Endothelial cell (in vitro differentiated cells): ENCODE measurements at regions not wholly inside any gene's neighbourhood (a gene's known extent, or its start where the extent isn't known, plus 50 kb on each side); places are given as distances from the start of the nearest gene placed in this dataset.

Experiments used
- DNase-seq: peaks from one replicate; pipeline ENCODE4 v3.0.0; 2021; ENCODE audit warnings: low spot score
- H3K27ac Mint-ChIP-seq: one replicate; pipeline ENCODE4 v1.8.0; 2021; ENCODE audit warnings: mixed read lengths, inconsistent platforms; ENCODE audit not compliant: unreplicated experiment
- H3K27me3 Mint-ChIP-seq: one replicate; pipeline ENCODE4 v1.8.0; 2021; ENCODE audit warnings: mild to moderate bottlenecking, moderate library complexity, mixed read lengths, inconsistent platforms; ENCODE audit not compliant: unreplicated experiment
- H3K36me3 Mint-ChIP-seq: one replicate; pipeline ENCODE4 v1.8.0; 2021; ENCODE audit warnings: mild to moderate bottlenecking, low read depth, mixed read lengths, inconsistent platforms; ENCODE audit not compliant: unreplicated experiment
- H3K4me1 Mint-ChIP-seq: one replicate; pipeline ENCODE4 v1.8.0; 2021; ENCODE audit warnings: mild to moderate bottlenecking, mixed read lengths, inconsistent platforms; ENCODE audit not compliant: unreplicated experiment
- H3K4me3 Mint-ChIP-seq: one replicate; pipeline ENCODE4 v1.8.0; 2021; ENCODE audit warnings: mild to moderate bottlenecking, mixed read lengths, inconsistent platforms; ENCODE audit not compliant: unreplicated experiment
- H3K9me3 Mint-ChIP-seq: one replicate; pipeline ENCODE4 v1.8.0; 2021; ENCODE audit warnings: mixed read lengths, inconsistent platforms; ENCODE audit not compliant: unreplicated experiment
- TF ChIP-seq, protein P1 (sequence below): fragments of 200-600 bp; sonication (generic); IDR thresholded peaks from one replicate; pipeline ENCODE4 v1.5.0; 2021; ENCODE audit warnings: antibody characterized with exemption; ENCODE audit not compliant: unreplicated experiment

DNA sequence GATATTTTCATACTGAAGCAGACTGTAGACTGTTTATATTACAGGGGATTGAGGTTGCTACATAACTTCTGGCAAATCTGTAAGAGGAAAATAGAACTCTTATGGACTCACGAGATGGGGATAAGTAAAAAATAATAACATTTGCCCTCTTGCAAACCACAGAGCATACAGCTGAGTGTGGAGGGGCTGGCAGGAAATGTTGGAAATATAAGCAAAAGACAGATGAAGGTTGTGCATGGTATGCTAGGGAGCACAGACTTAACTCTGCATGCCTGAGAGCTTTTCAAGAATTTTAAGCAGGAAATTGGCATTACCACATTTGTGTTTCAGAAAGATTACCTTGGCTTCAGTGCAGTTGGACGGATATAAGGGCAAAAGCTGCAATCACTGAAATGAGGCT is 411.1 kb downstream of the RAD51AP2 start:
- no peak for DNase-seq
- Mint-ChIP-seq H3K27ac (no peak overlapping the region), H3K36me3 (no peaks in the 10 kb centered on the region), H3K4me1 (peaks cover 3% of the 10 kb centered on the region), H3K27me3 (no peaks in the 10 kb centered on the region), H3K9me3 (no peaks in the 10 kb centered on the region), H3K4me3 (no peak overlapping the region)
- TF ChIP-seq, protein P1, sequence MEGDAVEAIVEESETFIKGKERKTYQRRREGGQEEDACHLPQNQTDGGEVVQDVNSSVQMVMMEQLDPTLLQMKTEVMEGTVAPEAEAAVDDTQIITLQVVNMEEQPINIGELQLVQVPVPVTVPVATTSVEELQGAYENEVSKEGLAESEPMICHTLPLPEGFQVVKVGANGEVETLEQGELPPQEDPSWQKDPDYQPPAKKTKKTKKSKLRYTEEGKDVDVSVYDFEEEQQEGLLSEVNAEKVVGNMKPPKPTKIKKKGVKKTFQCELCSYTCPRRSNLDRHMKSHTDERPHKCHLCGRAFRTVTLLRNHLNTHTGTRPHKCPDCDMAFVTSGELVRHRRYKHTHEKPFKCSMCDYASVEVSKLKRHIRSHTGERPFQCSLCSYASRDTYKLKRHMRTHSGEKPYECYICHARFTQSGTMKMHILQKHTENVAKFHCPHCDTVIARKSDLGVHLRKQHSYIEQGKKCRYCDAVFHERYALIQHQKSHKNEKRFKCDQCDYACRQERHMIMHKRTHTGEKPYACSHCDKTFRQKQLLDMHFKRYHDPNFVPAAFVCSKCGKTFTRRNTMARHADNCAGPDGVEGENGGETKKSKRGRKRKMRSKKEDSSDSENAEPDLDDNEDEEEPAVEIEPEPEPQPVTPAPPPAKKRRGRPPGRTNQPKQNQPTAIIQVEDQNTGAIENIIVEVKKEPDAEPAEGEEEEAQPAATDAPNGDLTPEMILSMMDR, result no peak

DNA sequence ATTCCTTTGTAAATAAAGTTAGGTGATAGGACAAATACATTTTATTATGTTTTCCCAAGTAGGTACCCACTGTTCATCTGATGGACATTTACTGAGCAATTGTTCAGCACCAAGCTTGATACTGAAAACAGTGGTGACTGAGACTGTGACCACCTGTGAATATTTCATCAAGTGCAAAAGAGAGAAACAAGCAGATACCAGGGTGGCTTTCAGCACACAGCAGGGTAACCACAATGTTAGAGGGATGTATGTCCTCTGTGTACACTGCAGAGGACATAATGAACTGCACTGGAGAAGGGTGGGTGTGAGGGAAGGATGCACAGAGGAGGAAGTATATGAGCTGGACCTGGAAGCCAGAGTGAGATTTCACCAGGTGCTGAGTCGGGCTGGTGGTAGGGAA is 411.8 kb downstream of the RAD51AP2 start:
- no peaks in the 10 kb centered on the region for H3K27me3 Mint-ChIP-seq
- H3K4me3 Mint-ChIP-seq, result no peak overlapping the region
- H3K36me3 Mint-ChIP-seq, result no peaks in the 10 kb centered on the region
- no peaks in the 10 kb centered on the region for H3K9me3 Mint-ChIP-seq
- peaks cover 3% of the 10 kb centered on the region for H3K4me1 Mint-ChIP-seq
- TF ChIP-seq, protein P1, result no peak
- no peak overlapping the region for H3K27ac Mint-ChIP-seq
- no peak for DNase-seq

DNA sequence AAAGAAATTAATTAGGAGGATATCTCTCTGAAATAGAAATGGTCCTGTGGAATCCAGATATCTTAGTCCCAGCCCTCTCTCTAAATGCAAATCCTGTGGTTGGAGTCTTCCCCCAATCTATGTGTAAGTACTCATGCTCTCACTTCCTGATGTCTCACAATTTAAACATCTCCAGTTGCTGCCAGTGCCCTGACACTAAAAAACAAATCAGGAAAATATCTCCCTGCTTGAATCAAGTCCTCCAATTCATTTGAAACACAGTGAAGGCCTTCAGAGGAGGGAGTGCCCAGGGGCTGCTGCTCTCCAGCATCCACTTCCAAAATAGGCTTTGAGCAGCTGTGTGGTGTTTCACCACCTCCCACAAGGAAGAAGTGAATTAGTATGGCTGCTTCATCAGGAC is 413.8 kb downstream of the RAD51AP2 start:
- no peaks in the 10 kb centered on the region for H3K36me3 Mint-ChIP-seq
- no peak overlapping the region for H3K4me3 Mint-ChIP-seq
- no peaks in the 10 kb centered on the region for H3K9me3 Mint-ChIP-seq
- no peak for DNase-seq
- H3K27ac Mint-ChIP-seq, result no peak overlapping the region
- H3K4me1 Mint-ChIP-seq, result peaks cover 3% of the 10 kb centered on the region
- no peaks in the 10 kb centered on the region for H3K27me3 Mint-ChIP-seq
- TF ChIP-seq, protein P1, result no peak

DNA sequence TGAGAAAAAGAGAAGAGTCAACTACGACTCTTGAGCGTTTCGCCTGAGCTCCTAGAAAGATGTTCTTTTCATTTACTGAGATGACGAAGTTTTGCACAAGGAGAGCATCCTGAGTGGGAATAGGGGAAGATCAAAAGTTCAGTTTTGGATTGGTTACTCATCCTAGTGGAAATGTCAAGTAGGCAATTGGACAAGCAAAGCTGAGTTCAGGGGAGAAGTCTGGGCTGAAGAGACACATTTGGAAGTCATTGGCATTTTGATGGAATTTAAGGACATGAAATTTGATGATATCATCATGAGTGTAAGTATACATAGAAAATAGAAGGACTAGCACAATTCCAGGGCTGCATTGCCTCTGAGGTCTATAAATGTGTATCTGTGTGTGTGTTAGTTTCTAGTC is 416.6 kb downstream of the RAD51AP2 start:
- no peak for DNase-seq
- H3K36me3 Mint-ChIP-seq, result no peaks in the 10 kb centered on the region
- TF ChIP-seq, protein P1, result no peak
- H3K27me3 Mint-ChIP-seq, result no peaks in the 10 kb centered on the region
- H3K9me3 Mint-ChIP-seq, result no peaks in the 10 kb centered on the region
- H3K4me3 Mint-ChIP-seq, result no peak overlapping the region
- peaks cover 3% of the 10 kb centered on the region for H3K4me1 Mint-ChIP-seq
- H3K27ac Mint-ChIP-seq, result no peak overlapping the region

DNA sequence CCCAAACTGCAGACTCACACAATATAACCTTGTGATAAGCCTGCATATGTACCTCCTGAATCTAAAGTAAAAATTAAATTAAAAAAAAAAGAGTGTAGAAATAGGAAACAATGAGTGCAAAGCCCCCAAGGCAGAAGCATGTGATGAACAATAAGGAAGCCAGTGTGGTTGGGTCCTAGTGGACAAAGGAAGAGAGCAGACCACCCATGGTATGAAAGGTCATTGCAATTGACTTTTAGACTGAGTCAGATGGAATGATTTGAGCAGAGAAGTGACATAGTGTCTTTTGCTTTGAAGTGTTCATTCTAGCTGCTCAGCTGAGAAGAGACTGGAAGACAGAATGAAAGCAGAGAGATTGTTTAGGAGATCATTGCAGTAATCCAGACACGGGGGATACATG is 417.1 kb downstream of the RAD51AP2 start:
- Mint-ChIP-seq H3K9me3 (no peaks in the 10 kb centered on the region), H3K27ac (no peak overlapping the region), H3K4me3 (no peak overlapping the region), H3K36me3 (no peaks in the 10 kb centered on the region), H3K4me1 (peaks cover 3% of the 10 kb centered on the region), H3K27me3 (no peaks in the 10 kb centered on the region)
- TF ChIP-seq, protein P1, result no peak
- DNase-seq, result no peak
